ENCODE measurements at regions not wholly inside any gene's neighbourhood (a gene's known extent, or its start where the extent isn't known, plus 50 kb on each side); places are given as distances from the start of the nearest gene placed in this dataset.
"Not testable (repeated sequence)": the region's sequence is repeated elsewhere in the genome, so short reads cannot be mapped to it uniquely, and the experiment has no call there.

GRCh38 chr1:149635290-149635899, 51.7 kb downstream of the PPIAL4C start:
- not testable (repeated sequence) for DNase-seq

- DNase-seq, result peak; percentile 85
Observed at GRCh38 chr1:149636286-149637122, 52.9 kb downstream of the PPIAL4C start.

- DNase-seq, result not testable (repeated sequence)
Observed at GRCh38 chr1:149638481-149638880, 54.8 kb downstream of the PPIAL4C start.

GRCh38 chr1:149638901-149639658, 55.4 kb downstream of the PPIAL4C start:
- not testable (repeated sequence) for DNase-seq

GRCh38 chr1:149641179-149641578, 57.5 kb downstream of the PPIAL4C start:
- not testable (repeated sequence) for DNase-seq

- DNase-seq, result not testable (repeated sequence)
Observed at GRCh38 chr1:149644818-149645217, 61.2 kb downstream of the PPIAL4C start.

- not testable (repeated sequence) for DNase-seq
Observed at GRCh38 chr1:149646360-149647017, 62.8 kb downstream of the PPIAL4C start.

GRCh38 chr1:149647018-149647373, 63.3 kb downstream of the PPIAL4C start:
- not testable (repeated sequence) for DNase-seq

GRCh38 chr1:149657750-149658149, 74.1 kb downstream of the PPIAL4C start:
- DNase-seq, result not testable (repeated sequence)

- DNase-seq, result not testable (repeated sequence)
Observed at GRCh38 chr1:149658175-149658574, 74.5 kb downstream of the PPIAL4C start.

GRCh38 chr1:149664624-149665023, 81.0 kb downstream of the PPIAL4C start:
- not testable (repeated sequence) for DNase-seq

GRCh38 chr1:149665033-149665432, 81.4 kb downstream of the PPIAL4C start:
- not testable (repeated sequence) for DNase-seq

- not testable (repeated sequence) for DNase-seq
Observed at GRCh38 chr1:149665528-149665927, 81.9 kb downstream of the PPIAL4C start.

- not testable (repeated sequence) for DNase-seq
Observed at GRCh38 chr1:149673231-149673909, 89.7 kb downstream of the PPIAL4C start.

GRCh38 chr1:149674921-149675320, 91.3 kb downstream of the PPIAL4C start:
- not testable (repeated sequence) for DNase-seq

GRCh38 chr1:149677359-149677758, 93.7 kb downstream of the PPIAL4C start:
- not testable (repeated sequence) for DNase-seq

- DNase-seq, result not testable (repeated sequence)
Observed at GRCh38 chr1:149686593-149687238, 95.8 kb upstream of the FCGR1A start.

GRCh38 chr1:149691399-149691798, 91.1 kb upstream of the FCGR1A start:
- not testable (repeated sequence) for DNase-seq

GRCh38 chr1:149692804-149693539, 89.5 kb upstream of the FCGR1A start:
- not testable (repeated sequence) for DNase-seq

- not testable (repeated sequence) for DNase-seq
Observed at GRCh38 chr1:149695066-149695465, 87.4 kb upstream of the FCGR1A start.

GRCh38 chr1:149700220-149700619, 82.3 kb upstream of the FCGR1A start:
- DNase-seq, result not testable (repeated sequence)

Measured in activated gamma-delta T cell (primary cell).